H1 (cell line): ENCODE measurements at regions not wholly inside any gene's neighbourhood (a gene's known extent, or its start where the extent isn't known, plus 50 kb on each side); places are given as distances from the start of the nearest gene placed in this dataset.
A peak's percentile ranks its signal among the peaks of the same experiment; 100 is the strongest.

Source experiments
- CTCF ChIA-PET: fragments of 300-600 bp; sonication (Branson Sonifier 250); formaldehyde crosslinking; loops from one replicate; lab custom pipeline; 2021; ENCODE audit not compliant: partially characterized antibody; lab: Charles Lee
- POLR2A ChIA-PET: fragments of 300-600 bp; sonication (Branson Sonifier 250); formaldehyde crosslinking; loops from one replicate; lab custom pipeline; 2021; ENCODE audit warnings: inconsistent platforms; ENCODE audit not compliant: partially characterized antibody; lab: Charles Lee
- DNase-seq, 2 experiments: peaks; one replicate each; pipeline versions ENCODE4 v3.0.0 to v3.0.0-alpha.2; 2010 to 2022; ENCODE audit warnings: low spot score in 2 of 2, low read depth in 1 of 2, mixed read lengths in 1 of 2
- FAIRE-seq: peaks from 2 replicates; lab custom pipeline; 2011; peaks lifted over from hg19 to GRCh38; lab: Jason Lieb, UNC
- H2AFZ ChIP-seq: 2 replicates; pipeline ENCODE4 v1.8.1; 2012; ENCODE audit warnings: low read length, inconsistent platforms
- H2AK5ac ChIP-seq: 2 replicates; pipeline ENCODE4 v1.6.1; 2013; ENCODE audit warnings: low read depth, low read length
- H2BK120ac ChIP-seq: replicated peaks from 2 replicates; pipeline ENCODE3; 2013; ENCODE audit warnings: low read depth, low read length, inconsistent platforms
- H2BK12ac ChIP-seq: 2 replicates; pipeline ENCODE4 v1.6.1; 2013; ENCODE audit warnings: low read depth, low read length
- H2BK15ac ChIP-seq: 2 replicates; pipeline ENCODE4 v1.6.1; 2013; ENCODE audit warnings: low read length
- H2BK20ac ChIP-seq: 2 replicates; pipeline ENCODE4 v1.6.1; 2013; ENCODE audit warnings: low read length
- H2BK5ac ChIP-seq: 2 replicates; pipeline ENCODE4 v1.6.1; 2013; ENCODE audit warnings: low read depth, low read length
- H3K14ac ChIP-seq: 2 replicates; pipeline ENCODE4 v1.6.1; 2013; ENCODE audit warnings: inconsistent platforms; ENCODE audit not compliant: insufficient read length
- H3K18ac ChIP-seq: 2 replicates; pipeline ENCODE4 v1.6.1; 2013; ENCODE audit warnings: low read length; ENCODE audit errors: extremely low read depth
- H3K23ac ChIP-seq: 2 replicates; pipeline ENCODE4 v1.6.1; 2013; ENCODE audit warnings: inconsistent platforms; ENCODE audit not compliant: insufficient read length
- H3K23me2 ChIP-seq: 2 replicates; pipeline ENCODE4 v1.6.1; 2013; ENCODE audit warnings: low read depth, low read length
- H3K27ac ChIP-seq: 2 replicates; pipeline ENCODE4 v1.6.1; 2011; ENCODE audit warnings: low read depth, low read length, inconsistent platforms
- H3K27me3 ChIP-seq, 4 experiments: replicated peaks in 1 of 4; 1 replicate in 1 of 4; 2 replicates in 3 of 4; pipeline versions ENCODE4 v1.6.1 to v1.8.1; 2011 to 2013; ENCODE audit warnings: low read length in 3 of 4, mild to moderate bottlenecking in 3 of 4, inconsistent platforms in 2 of 4, mixed read lengths in 2 of 4, moderate library complexity in 1 of 4; ENCODE audit not compliant: control insufficient read depth in 3 of 4, insufficient read depth in 3 of 4; ENCODE audit errors: extremely low read depth in 1 of 4
- H3K36me3 ChIP-seq, 4 experiments: 2 replicates each; pipeline versions ENCODE4 v1.6.1 to v1.8.1; 2011 to 2013; ENCODE audit warnings: mild to moderate bottlenecking in 4 of 4, low read length in 3 of 4, moderate library complexity in 2 of 4, control low read depth in 1 of 4, inconsistent platforms in 1 of 4; ENCODE audit not compliant: insufficient read depth in 4 of 4, control insufficient read depth in 2 of 4
- H3K4ac ChIP-seq: replicated peaks from 2 replicates; pipeline ENCODE3; 2013; ENCODE audit warnings: low read length, low read depth, mixed read lengths, inconsistent platforms; ENCODE audit not compliant: insufficient read length
- H3K4me1 ChIP-seq, 4 experiments: replicated peaks in 1 of 4; 1 replicate in 1 of 4; 2 replicates in 3 of 4; pipeline versions ENCODE4 v1.6.1 to v1.8.1; 2011 to 2013; ENCODE audit warnings: low read length in 3 of 4, inconsistent platforms in 2 of 4, mixed read lengths in 1 of 4; ENCODE audit not compliant: insufficient read depth in 4 of 4, control insufficient read depth in 3 of 4
- H3K4me2 ChIP-seq, 2 experiments: 2 replicates each; pipeline versions ENCODE4 v1.6.1 to v1.8.1; 2011 to 2013; ENCODE audit warnings: low read depth in 2 of 2, low read length in 2 of 2, control low read depth in 1 of 2, inconsistent platforms in 1 of 2, mild to moderate bottlenecking in 1 of 2; ENCODE audit not compliant: insufficient read depth in 1 of 2
- H3K4me3 ChIP-seq, 4 experiments: fragments of 200-600, 300-600 bp in 1 of 4; sonication (generic), shearing (Covaris generic), sonication (Bioruptor Twin) in 1 of 4; 2 replicates each; pipeline versions ENCODE4 v1.5.1 to v1.8.1; 2011 to 2016; ENCODE audit warnings: low read length in 4 of 4, low read depth in 3 of 4, control low read depth in 2 of 4, inconsistent platforms in 2 of 4, mild to moderate bottlenecking in 2 of 4, mixed read lengths in 1 of 4, moderate library complexity in 1 of 4; ENCODE audit not compliant: insufficient read depth in 2 of 4; ENCODE audit errors: extremely low read depth in 1 of 4
- H3K56ac ChIP-seq: replicated peaks from 2 replicates; pipeline ENCODE3; 2013; ENCODE audit warnings: low read depth, mild to moderate bottlenecking, mixed read lengths, low read length, inconsistent platforms; ENCODE audit not compliant: insufficient read length
- H3K79me1 ChIP-seq: 2 replicates; pipeline ENCODE4 v1.6.1; 2013; ENCODE audit warnings: low read depth, low read length, control low read depth
- H3K79me2 ChIP-seq, 2 experiments: 2 replicates each; pipeline versions ENCODE4 v1.6.1 to v1.8.1; 2012 to 2013; ENCODE audit warnings: low read length in 2 of 2, mild to moderate bottlenecking in 2 of 2, inconsistent platforms in 1 of 2; ENCODE audit not compliant: insufficient read depth in 2 of 2, control insufficient read depth in 1 of 2
- H3K9ac ChIP-seq, 4 experiments: replicated peaks in 1 of 4; 1 replicate in 1 of 4; 2 replicates in 3 of 4; pipeline versions ENCODE4 v1.6.1 to v1.8.1; 2011 to 2013; ENCODE audit warnings: low read depth in 3 of 4, low read length in 3 of 4, control low read depth in 2 of 4, mild to moderate bottlenecking in 2 of 4, moderate library complexity in 2 of 4, inconsistent platforms in 1 of 4; ENCODE audit errors: extremely low read depth in 1 of 4
- H3K9me3 ChIP-seq, 2 experiments: 2 replicates each; pipeline versions ENCODE4 v1.6.1 to v1.8.1; 2012 to 2013; ENCODE audit warnings: mild to moderate bottlenecking in 2 of 2, moderate library complexity in 2 of 2, control low read depth in 1 of 2, inconsistent platforms in 1 of 2, low read depth in 1 of 2, low read length in 1 of 2, mixed read lengths in 1 of 2; ENCODE audit not compliant: insufficient read depth in 2 of 2
- H4K20me1 ChIP-seq, 2 experiments: replicated peaks in 1 of 2; 2 replicates each; pipeline versions ENCODE3 to v1.8.1; 2011 to 2013; ENCODE audit warnings: inconsistent platforms in 2 of 2, low read length in 2 of 2, mild to moderate bottlenecking in 1 of 2; ENCODE audit not compliant: insufficient read depth in 2 of 2, control insufficient read depth in 1 of 2
- H4K5ac ChIP-seq: 2 replicates; pipeline ENCODE4 v1.6.1; 2013; ENCODE audit warnings: low read length, low read depth, mixed read lengths, inconsistent platforms; ENCODE audit not compliant: insufficient read length
- H4K8ac ChIP-seq: 2 replicates; pipeline ENCODE4 v1.8.0; 2013; ENCODE audit warnings: mild to moderate bottlenecking, moderate library complexity, low read length, inconsistent platforms; ENCODE audit not compliant: insufficient read depth; ENCODE audit errors: extremely low read depth
- H4K91ac ChIP-seq: replicated peaks from 2 replicates; pipeline ENCODE3; 2013; ENCODE audit warnings: low read length, mixed read lengths, inconsistent platforms; ENCODE audit not compliant: insufficient read length
- BACH1 ChIP-seq: IDR thresholded peaks from 2 replicates; pipeline ENCODE4 v1.6.1; 2012; ENCODE audit warnings: low read length, improper control_type of control experiment
- BCL11A ChIP-seq, 2 experiments: IDR thresholded peaks; one replicate each; pipeline ENCODE4 v1.6.1; 2011; ENCODE audit warnings: low read depth in 2 of 2, low read length in 2 of 2, mild to moderate bottlenecking in 2 of 2
- CBX5 ChIP-seq: fragments of 300-800, 300-1000 bp; sonication (generic); IDR thresholded peaks from 2 replicates; pipeline ENCODE4 v1.7.1; 2016; ENCODE audit warnings: antibody characterized with exemption, low read length, low read depth
- CEBPB ChIP-seq: IDR thresholded peaks from 2 replicates; pipeline ENCODE4 v1.6.1; 2012; ENCODE audit warnings: low read depth, low read length
- CHD1 ChIP-seq: IDR thresholded peaks from 2 replicates; pipeline ENCODE4 v1.6.1; 2012; ENCODE audit warnings: low read depth, low read length, improper control_type of control experiment
- EZH2 ChIP-seq: fragments of 200-600 bp; sonication (generic); IDR thresholded peaks from 2 replicates; pipeline ENCODE4 v1.7.1; 2012; ENCODE audit warnings: low read depth, mild to moderate bottlenecking, moderate library complexity, low read length, inconsistent platforms; ENCODE audit not compliant: severe bottlenecking
- HDAC6 ChIP-seq: IDR thresholded peaks from one replicate; pipeline ENCODE4 v1.7.1; 2012; ENCODE audit warnings: low read depth, mild to moderate bottlenecking, inconsistent platforms, low read length, moderate library complexity
- NANOG ChIP-seq: IDR thresholded peaks from 2 replicates; pipeline ENCODE4 v1.6.1; 2011; ENCODE audit warnings: low read length, low read depth, mild to moderate bottlenecking, inconsistent platforms; ENCODE audit not compliant: insufficient read depth, poor library complexity, severe bottlenecking
- RBBP5 ChIP-seq: IDR thresholded peaks from 2 replicates; pipeline ENCODE4 v1.7.1; 2012; ENCODE audit warnings: low read depth, mild to moderate bottlenecking, inconsistent platforms, low read length, moderate library complexity, borderline replicate concordance
- SIN3A ChIP-seq, 2 experiments: IDR thresholded peaks in 1 of 2; conservative IDR thresholded peaks in 1 of 2; 2 replicates each; pipeline ENCODE4 v1.6.1; 2011 to 2012; ENCODE audit warnings: low read length in 2 of 2, improper control_type of control experiment in 1 of 2, low read depth in 1 of 2, mild to moderate bottlenecking in 1 of 2
- SUZ12 ChIP-seq: fragments of 200-600 bp; sonication (generic); IDR thresholded peaks from 2 replicates; pipeline ENCODE4 v1.6.1; 2012; ENCODE audit warnings: mild to moderate bottlenecking, inconsistent platforms, low read length, moderate library complexity, mixed read lengths
- TBP ChIP-seq: IDR thresholded peaks from 2 replicates; pipeline ENCODE4 v1.6.1; 2011; ENCODE audit warnings: low read depth, low read length, improper control_type of control experiment
- TEAD4 ChIP-seq: IDR thresholded peaks from 2 replicates; pipeline ENCODE4 v1.6.1; 2012; ENCODE audit warnings: low read depth, low read length, inconsistent platforms, mixed read lengths
- ZNF274 ChIP-seq: IDR thresholded peaks from 2 replicates; pipeline ENCODE4 v1.7.0; 2012; ENCODE audit warnings: low read length, borderline replicate concordance; ENCODE audit errors: extremely low read depth
- WGBS, 2 experiments: shearing (Covaris generic) in 1 of 2; methylation state at CpG; one replicate each; pipeline versions ENCODE4 v1.1.6 to v1.1.7; 2013 to 2015; ENCODE audit warnings: low lambda C conversion rate in 2 of 2, mixed read lengths in 2 of 2, inconsistent platforms in 1 of 2, low coverage in 1 of 2, missing lambda C conversion rate in 1 of 2; ENCODE audit not compliant: insufficient replicate concordance in 2 of 2, insufficient coverage in 1 of 2, insufficient read length in 1 of 2; ENCODE audit errors: extremely low coverage in 1 of 2, missing lambda C conversion rate in 1 of 2; 5-methylcytosine and 5-hydroxymethylcytosine counted together

- ChIA-PET POLR2A (no interaction called here), CTCF (no interaction called here)
- Histone ChIP-seq H3K4me2 (no peak overlapping the region), H3K56ac (no peak overlapping the region), H3K9me3 (no peaks in the 10 kb centered on the region), H4K91ac (no peak overlapping the region), H4K20me1 (no peaks in the 10 kb centered on the region), H4K8ac (no peak overlapping the region), H2AK5ac (no peak overlapping the region), H3K27me3 (no peaks in the 10 kb centered on the region), H3K27ac (no peak overlapping the region), H3K18ac (no peak overlapping the region), H3K23me2 (peaks cover 2% of the 10 kb centered on the region; the same call in 1 of the 2 replicates), H2BK5ac (no peak overlapping the region), H4K5ac (no peak overlapping the region), H3K14ac (no peak overlapping the region), H2AFZ (no peak overlapping the region), H3K4ac (no peak overlapping the region), H3K36me3 (no peaks in the 10 kb centered on the region), H3K79me2 (no peaks in the 10 kb centered on the region), H3K79me1 (no peaks in the 10 kb centered on the region), H3K4me3 (no peak overlapping the region), H2BK15ac (no peak overlapping the region), H2BK120ac (no peak overlapping the region), H2BK20ac (no peak overlapping the region), H2BK12ac (no peak overlapping the region), H3K9ac (no peak overlapping the region), H3K4me1 (no peaks in the 10 kb centered on the region), H3K23ac (no peak overlapping the region)
- 88% methylated on average over 13 of the region's 13 CpGs; no CpG with 5 or more reads in 1 of the 2 experiments for WGBS, 2 experiments
- FAIRE-seq (no peak), DNase-seq (peak in 1 of 2 experiments; percentile 36)
- TF ChIP-seq SUZ12 (no peak), CEBPB (no peak), ZNF274 (no peak), CHD1 (no peak), CBX5 (no peak), TBP (no peak), HDAC6 (no peak), BCL11A (IDR thresholded peaks at IDR 0.05; ENCODE audit: low read depth in 2 of 2, low read length in 2 of 2) (no peak), TEAD4 (no peak), SIN3A (conservative IDR thresholded peaks at IDR 0.05 in 1 of 2, IDR thresholded peaks at IDR 0.05 in 1 of 2; ENCODE audit: low read depth in 1 of 2, low read length in 2 of 2) (no peak), EZH2 (no peak), RBBP5 (no peak), BACH1 (no peak), NANOG (no peak)
These were observed 225.3 kb upstream of the CST7 start for GRCh38 chr20:24723647-24724352.
